Fibroblast of lung (primary cell): ENCODE measurements at regions not wholly inside any gene's neighbourhood (a gene's known extent, or its start where the extent isn't known, plus 50 kb on each side); places are given as distances from the start of the nearest gene placed in this dataset.

Experiments
- DNase-seq, 2 donors: peaks; one replicate each; pipeline versions ENCODE4 v3.0.0 to v3.0.0-alpha.2; 2010; ENCODE audit warnings: low read depth in 2 of 2
- H2AFZ ChIP-seq: 2 replicates; pipeline ENCODE4 v1.5.1; 2012; ENCODE audit warnings: low read length, control low read depth, inconsistent platforms
- H3K27ac ChIP-seq: 2 replicates; pipeline ENCODE4 v1.5.1; 2011; ENCODE audit warnings: low read length, control low read depth; ENCODE audit not compliant: insufficient read depth
- H3K27me3 ChIP-seq: 2 replicates; pipeline ENCODE4 v1.5.1; 2011; ENCODE audit warnings: mild to moderate bottlenecking, low read length; ENCODE audit not compliant: control insufficient read depth, insufficient read depth
- H3K36me3 ChIP-seq: 2 replicates; pipeline ENCODE4 v1.5.1; 2011; ENCODE audit warnings: low read length; ENCODE audit not compliant: control insufficient read depth, insufficient read depth
- H3K4me1 ChIP-seq: 2 replicates; pipeline ENCODE4 v1.5.1; 2011; ENCODE audit warnings: low read length; ENCODE audit not compliant: control insufficient read depth, insufficient read depth; ENCODE audit errors: extremely low read depth
- H3K4me2 ChIP-seq: 2 replicates; pipeline ENCODE4 v1.5.1; 2011; ENCODE audit warnings: low read length, control low read depth; ENCODE audit not compliant: insufficient read depth; ENCODE audit errors: extremely low read depth
- H3K4me3 ChIP-seq, 4 experiments: fragments of 200-600 bp in 1 of 4; sonication (generic) in 1 of 4; replicated peaks in 1 of 4; 2 replicates each; pipeline ENCODE4 v1.5.1; 2011 to 2016; ENCODE audit warnings: low read length in 4 of 4, low read depth in 3 of 4, mild to moderate bottlenecking in 3 of 4, control low read depth in 2 of 4, inconsistent platforms in 1 of 4, mixed read lengths in 1 of 4; ENCODE audit not compliant: insufficient read depth in 1 of 4; ENCODE audit errors: control extremely low read depth in 1 of 4
- H3K79me2 ChIP-seq: 2 replicates; pipeline ENCODE4 v1.5.1; 2012; ENCODE audit warnings: mild to moderate bottlenecking, low read length, inconsistent platforms; ENCODE audit not compliant: control insufficient read depth, insufficient read depth
- H3K9ac ChIP-seq: 2 replicates; pipeline ENCODE4 v1.5.1; 2011; ENCODE audit warnings: mild to moderate bottlenecking, low read length, control low read depth; ENCODE audit not compliant: insufficient read depth
- H3K9me3 ChIP-seq: 2 replicates; pipeline ENCODE4 v1.5.1; 2012; ENCODE audit warnings: low read depth, low read length; ENCODE audit not compliant: control insufficient read depth, insufficient read depth
- H4K20me1 ChIP-seq: 2 replicates; pipeline ENCODE4 v1.5.1; 2011; ENCODE audit warnings: low read length; ENCODE audit not compliant: control insufficient read depth, insufficient read depth; ENCODE audit errors: extremely low read depth
- CTCF ChIP-seq, 2 donors: IDR thresholded peaks in 1 of 2; conservative IDR thresholded peaks in 1 of 2; 1 replicate in 1 of 2; 2 replicates in 1 of 2; pipeline ENCODE4 v1.5.1; 2011 to 2012; ENCODE audit warnings: low read length in 2 of 2, control low read depth in 1 of 2, inconsistent platforms in 1 of 2, low read depth in 1 of 2, mild to moderate bottlenecking in 1 of 2
- EZH2 ChIP-seq: IDR thresholded peaks from 2 replicates; pipeline ENCODE4 v1.5.1; 2012; ENCODE audit warnings: low read length, control low read depth, mild to moderate bottlenecking; ENCODE audit errors: missing control alignments

GRCh38 chr4:85062466-85062865 lies 96.0 kb upstream of the WDFY3 start:
- no peak overlapping the region for H3K4me3 ChIP-seq
- TF ChIP-seq EZH2 (no peak), CTCF (conservative IDR thresholded peaks at IDR 0.05 in 1 of 2, IDR thresholded peaks at IDR 0.05 in 1 of 2; ENCODE audit: low read depth in 1 of 2, low read length in 2 of 2) (no peak)

GRCh38 chr4:85067342-85067741 lies 100.9 kb upstream of the WDFY3 start:
- Histone ChIP-seq H2AFZ (no peak overlapping the region), H3K27ac (no peak overlapping the region), H3K4me1 (no peaks in the 10 kb centered on the region), H3K27me3 (no peaks in the 10 kb centered on the region), H4K20me1 (no peaks in the 10 kb centered on the region), H3K4me3 (no peak overlapping the region), H3K9me3 (no peaks in the 10 kb centered on the region), H3K9ac (no peak overlapping the region), H3K79me2 (no peaks in the 10 kb centered on the region), H3K4me2 (no peak overlapping the region), H3K36me3 (no peaks in the 10 kb centered on the region)
- TF ChIP-seq EZH2 (no peak), CTCF (conservative IDR thresholded peaks at IDR 0.05 in 1 of 2, IDR thresholded peaks at IDR 0.05 in 1 of 2; ENCODE audit: low read depth in 1 of 2, low read length in 2 of 2) (no peak)
- no peak for DNase-seq

More at GRCh38 chr4:85062466-85062865, 96.0 kb upstream of the WDFY3 start:
- H3K79me2 ChIP-seq, result no peaks in the 10 kb centered on the region
- H3K36me3 ChIP-seq, result no peaks in the 10 kb centered on the region
- no peaks in the 10 kb centered on the region for H3K9me3 ChIP-seq
- H3K4me2 ChIP-seq, result no peak overlapping the region
- DNase-seq, result no peak
- no peaks in the 10 kb centered on the region for H3K4me1 ChIP-seq
- H2AFZ ChIP-seq, result no peak overlapping the region
- no peaks in the 10 kb centered on the region for H4K20me1 ChIP-seq
- no peaks in the 10 kb centered on the region for H3K27me3 ChIP-seq
- H3K9ac ChIP-seq, result no peak overlapping the region
- no peak overlapping the region for H3K27ac ChIP-seq

- Histone ChIP-seq H3K4me2 (no peak overlapping the region), H3K79me2 (no peaks in the 10 kb centered on the region), H3K27ac (no peak overlapping the region), H3K9ac (no peak overlapping the region), H3K9me3 (no peaks in the 10 kb centered on the region), H4K20me1 (no peaks in the 10 kb centered on the region), H2AFZ (no peak overlapping the region), H3K36me3 (no peaks in the 10 kb centered on the region), H3K27me3 (no peaks in the 10 kb centered on the region), H3K4me1 (no peaks in the 10 kb centered on the region), H3K4me3 (no peak overlapping the region)
- peak in 1 of 2 donors; percentile 2 for DNase-seq
- TF ChIP-seq EZH2 (no peak), CTCF (conservative IDR thresholded peaks at IDR 0.05 in 1 of 2, IDR thresholded peaks at IDR 0.05 in 1 of 2; ENCODE audit: low read depth in 1 of 2, low read length in 2 of 2) (no peak)
Observed at GRCh38 chr4:85078016-85078415, 111.5 kb upstream of the WDFY3 start.
